Epithelial cell of esophagus (primary cell): ENCODE measurements at regions not wholly inside any gene's neighbourhood (a gene's known extent, or its start where the extent isn't known, plus 50 kb on each side); places are given as distances from the start of the nearest gene placed in this dataset.
A peak's percentile ranks its signal among the peaks of the same experiment; 100 is the strongest.

Source experiments
- DNase-seq: peaks from one replicate; pipeline ENCODE4 v3.0.0; 2010; ENCODE audit warnings: low read depth
- H3K4me3 ChIP-seq: 2 replicates; pipeline ENCODE4 v1.5.1; 2011; ENCODE audit warnings: mild to moderate bottlenecking, low read length, control low read depth
- TF ChIP-seq, protein P1 (sequence below): IDR thresholded peaks from 2 replicates; pipeline ENCODE4 v1.5.1; 2011; ENCODE audit warnings: low read depth, mild to moderate bottlenecking, low read length, control low read depth, inconsistent platforms; ENCODE audit not compliant: insufficient read depth; ENCODE audit errors: missing control alignments

DNA sequence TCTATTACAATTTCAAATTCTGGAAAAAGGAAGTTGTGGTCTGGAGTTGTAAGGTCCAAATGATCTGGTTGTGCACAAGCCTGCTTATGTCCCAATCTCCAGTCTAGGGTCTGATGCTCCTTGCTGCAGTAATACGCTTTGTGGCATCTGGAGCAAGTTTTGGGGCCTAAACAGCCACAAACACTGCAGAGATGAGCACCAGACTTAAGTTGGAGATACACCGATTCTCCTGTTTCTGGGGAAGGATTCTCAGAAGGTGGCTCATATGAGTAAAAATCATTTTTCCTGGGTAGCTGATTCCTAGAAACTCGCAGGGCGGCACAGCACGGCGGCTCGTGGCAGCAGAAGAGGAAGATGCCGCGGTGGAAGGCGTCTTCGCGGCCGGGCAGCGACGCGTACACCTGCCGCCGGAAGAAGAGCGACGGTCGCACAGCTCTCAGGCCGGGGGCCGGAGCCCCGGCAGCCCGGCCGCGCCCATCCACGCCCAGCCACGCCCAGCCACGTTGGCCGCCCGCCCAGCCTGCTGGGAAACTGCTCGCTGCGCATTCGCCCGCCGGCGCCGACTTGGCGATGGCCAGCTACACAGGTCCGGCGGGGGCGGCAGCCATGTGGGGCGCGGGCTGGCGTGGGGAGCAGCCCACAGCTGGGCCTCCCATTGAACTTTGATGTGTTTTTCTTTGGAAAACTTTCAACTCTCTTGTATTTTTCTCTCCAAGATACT, 129.0 kb downstream of the ASCL4 start:
- peak overlapping the region; percentile 1 for H3K4me3 ChIP-seq
- peak; percentile 31 for DNase-seq
- TF ChIP-seq, protein P1, sequence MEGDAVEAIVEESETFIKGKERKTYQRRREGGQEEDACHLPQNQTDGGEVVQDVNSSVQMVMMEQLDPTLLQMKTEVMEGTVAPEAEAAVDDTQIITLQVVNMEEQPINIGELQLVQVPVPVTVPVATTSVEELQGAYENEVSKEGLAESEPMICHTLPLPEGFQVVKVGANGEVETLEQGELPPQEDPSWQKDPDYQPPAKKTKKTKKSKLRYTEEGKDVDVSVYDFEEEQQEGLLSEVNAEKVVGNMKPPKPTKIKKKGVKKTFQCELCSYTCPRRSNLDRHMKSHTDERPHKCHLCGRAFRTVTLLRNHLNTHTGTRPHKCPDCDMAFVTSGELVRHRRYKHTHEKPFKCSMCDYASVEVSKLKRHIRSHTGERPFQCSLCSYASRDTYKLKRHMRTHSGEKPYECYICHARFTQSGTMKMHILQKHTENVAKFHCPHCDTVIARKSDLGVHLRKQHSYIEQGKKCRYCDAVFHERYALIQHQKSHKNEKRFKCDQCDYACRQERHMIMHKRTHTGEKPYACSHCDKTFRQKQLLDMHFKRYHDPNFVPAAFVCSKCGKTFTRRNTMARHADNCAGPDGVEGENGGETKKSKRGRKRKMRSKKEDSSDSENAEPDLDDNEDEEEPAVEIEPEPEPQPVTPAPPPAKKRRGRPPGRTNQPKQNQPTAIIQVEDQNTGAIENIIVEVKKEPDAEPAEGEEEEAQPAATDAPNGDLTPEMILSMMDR: no peak

DNA sequence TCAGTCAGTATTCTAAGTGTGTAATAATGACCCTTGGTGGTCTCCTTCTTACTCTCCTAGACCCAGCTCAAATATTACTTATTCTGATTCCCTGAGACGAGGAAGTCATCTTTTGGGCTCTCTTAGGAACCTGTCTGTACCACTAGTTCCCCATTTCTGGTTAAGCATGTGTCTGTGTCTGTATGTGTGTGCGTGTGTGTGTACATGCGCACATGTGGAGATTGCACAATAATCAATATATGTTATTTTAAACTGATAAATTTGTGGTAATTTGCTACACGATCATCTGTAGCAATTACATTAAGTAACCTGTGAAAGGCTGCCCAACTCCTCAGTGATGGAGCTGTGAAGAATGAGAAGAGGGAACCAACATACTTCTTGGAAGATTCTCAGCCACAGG, 132.2 kb downstream of the ASCL4 start:
- DNase-seq: no peak
- TF ChIP-seq, protein P1: no peak
- no peak overlapping the region for H3K4me3 ChIP-seq

DNA sequence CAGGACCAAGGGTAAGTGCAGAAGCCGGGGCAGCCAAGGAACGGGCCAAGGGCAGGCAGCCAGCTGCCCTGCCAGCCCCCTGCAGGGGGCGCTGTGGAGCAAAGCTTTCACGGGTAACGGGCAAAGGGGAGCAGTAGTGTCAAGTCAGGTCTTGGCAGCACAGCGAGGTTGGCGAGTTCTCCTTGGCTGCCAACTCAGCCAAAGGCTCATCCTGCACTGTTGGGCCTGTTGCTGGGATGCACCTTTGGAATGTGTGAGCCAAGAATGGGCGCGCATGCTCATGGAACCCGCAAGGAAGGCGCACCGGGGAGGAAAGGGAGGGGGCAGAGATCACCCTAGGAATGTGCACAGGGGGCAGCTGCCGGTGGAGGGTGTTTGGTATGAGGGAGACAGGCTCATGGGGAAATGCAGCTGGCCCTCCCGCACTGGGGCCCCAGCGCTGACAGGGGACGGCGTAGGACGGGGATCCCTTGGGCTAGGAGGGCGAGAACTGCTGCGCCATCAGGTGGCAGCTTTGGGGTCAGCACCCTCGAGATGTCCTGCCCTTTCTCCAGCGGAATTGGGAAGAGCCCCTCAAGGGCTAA, 138.0 kb downstream of the ASCL4 start:
- TF ChIP-seq, protein P1: peak; percentile 60
- H3K4me3 ChIP-seq: no peak overlapping the region
- DNase-seq: peak; percentile 46

DNA sequence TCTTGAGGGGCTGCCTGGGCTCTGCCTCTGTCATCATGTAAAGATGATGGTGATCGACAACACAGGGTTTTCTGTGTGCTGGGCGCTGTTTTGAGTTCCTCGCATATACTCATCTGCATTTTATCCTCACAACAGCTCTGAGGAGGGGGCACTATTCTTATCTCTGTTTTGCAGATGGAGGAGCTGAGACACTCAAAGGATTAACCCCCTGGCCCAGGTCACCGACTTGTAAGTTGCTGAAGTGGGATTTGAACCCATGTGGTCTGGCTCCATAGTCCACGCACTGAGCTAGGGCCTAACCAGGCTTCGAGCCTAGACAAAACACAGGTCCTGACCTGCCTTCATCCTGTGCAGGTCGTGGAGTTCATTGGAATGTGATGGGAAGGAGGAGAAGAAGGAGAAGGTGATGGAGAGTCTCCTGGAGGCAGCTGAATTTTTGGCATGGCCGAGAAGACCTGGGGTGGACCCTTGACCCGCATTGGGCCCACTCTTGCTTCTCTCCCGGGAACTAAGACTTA, 140.0 kb downstream of the ASCL4 start:
- TF ChIP-seq, protein P1: no peak
- H3K4me3 ChIP-seq: no peak overlapping the region
- DNase-seq: no peak

DNA sequence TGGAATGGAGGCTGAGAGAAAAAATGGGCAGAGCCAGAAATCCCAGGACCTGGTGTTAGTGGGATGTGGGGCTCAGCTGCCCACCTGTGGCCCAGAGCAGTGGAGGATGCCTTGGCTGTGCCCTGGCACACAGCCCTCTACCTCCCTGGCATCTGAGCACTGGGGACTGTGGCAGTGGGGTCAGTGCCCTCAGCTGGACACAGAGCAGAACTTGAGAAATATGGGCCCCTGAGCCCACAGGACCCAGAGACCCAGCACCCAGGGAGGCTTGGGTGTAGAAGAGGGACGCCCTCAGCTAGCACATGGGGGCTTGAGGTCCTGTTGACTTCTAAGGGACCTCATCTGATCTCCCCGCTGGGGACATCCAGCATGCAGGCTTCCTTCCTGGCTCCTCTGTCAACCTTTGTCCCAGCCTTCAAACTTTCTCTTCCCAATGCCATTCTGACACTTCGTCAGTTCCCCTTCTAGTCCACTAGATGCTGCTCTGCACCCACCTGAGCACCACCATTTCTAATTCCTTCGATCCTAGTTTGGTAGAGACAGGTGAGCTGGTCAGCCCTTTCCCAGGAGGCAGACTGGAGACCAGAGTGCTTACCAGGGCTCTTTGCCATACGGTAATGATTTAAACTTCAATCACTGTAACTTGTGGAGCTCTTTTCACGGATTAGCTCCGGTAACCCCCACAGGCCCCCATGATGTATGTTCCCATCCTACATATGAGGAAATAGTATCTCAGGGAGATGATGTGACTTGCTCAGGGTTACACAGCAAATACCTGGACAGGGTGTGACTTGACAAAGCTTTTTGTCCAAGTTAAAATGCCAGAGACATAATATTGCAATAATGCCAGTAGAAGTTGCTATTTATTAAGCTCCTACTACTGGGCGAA, 143.7 kb downstream of the ASCL4 start:
- peak; percentile 60 for DNase-seq
- H3K4me3 ChIP-seq: no peak overlapping the region
- TF ChIP-seq, protein P1: peak; percentile 91

DNA sequence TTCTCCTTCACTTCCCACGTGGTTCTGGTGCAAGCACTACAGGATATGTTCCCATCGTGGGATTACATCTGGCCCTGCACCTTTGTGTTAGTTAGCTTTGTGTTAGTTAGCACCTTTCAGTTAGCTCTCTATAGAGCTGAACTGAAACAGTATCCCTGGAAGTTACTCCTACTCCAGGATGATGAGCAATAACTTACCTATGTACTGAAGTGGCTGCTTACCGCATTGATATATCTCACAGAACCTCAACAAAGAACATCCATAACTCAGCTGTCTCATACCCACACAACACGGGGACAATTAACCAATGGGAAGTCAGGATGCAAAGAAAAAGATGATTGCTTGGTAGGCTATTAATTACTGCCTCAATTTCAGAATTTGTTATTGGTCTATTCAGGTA, 146.6 kb downstream of the ASCL4 start:
- DNase-seq: peak; percentile 9
- H3K4me3 ChIP-seq: no peak overlapping the region
- TF ChIP-seq, protein P1: no peak
